Panc1 (cell line): ENCODE measurements at regions not wholly inside any gene's neighbourhood (a gene's known extent, or its start where the extent isn't known, plus 50 kb on each side); places are given as distances from the start of the nearest gene placed in this dataset.

Experiments used
- ATAC-seq: fragments of 200-7000 bp; cut with Tn5 transposase; 2 replicates; pipeline ENCODE4 v1.9.1; 2020; ENCODE audit warnings: mild to moderate bottlenecking, moderate library complexity
- BruUV-seq: library from RNA; stranded (reverse); fragments of 400-500 nt; replicated peaks from 2 replicates; lab custom pipeline; 2021; lab: Mats Ljungman, UMichigan
- CTCF ChIA-PET: fragments of 300-600 bp; sonication (Branson Sonifier 250); formaldehyde crosslinking; loops from one replicate; lab custom pipeline; 2022; ENCODE audit warnings: antibody characterized with exemption; lab: Charles Lee
- POLR2A ChIA-PET: fragments of 300-600 bp; sonication (Branson Sonifier 250); formaldehyde crosslinking; loops from one replicate; lab custom pipeline; 2022; ENCODE audit warnings: antibody characterized with exemption; lab: Charles Lee
- DNase-seq: peaks from one replicate; pipeline ENCODE4 v3.0.0-alpha.2; 2010; ENCODE audit warnings: low read depth, low spot score
- H3K27ac ChIP-seq: 2 replicates; pipeline ENCODE4 v1.5.1; 2011; ENCODE audit warnings: mild to moderate bottlenecking, low read length, inconsistent platforms
- H3K27me3 ChIP-seq: fragments of 200-500 bp; sonication (Bioruptor generic); 2 replicates; pipeline ENCODE4 v1.6.0; 2014; ENCODE audit warnings: low read length, inconsistent platforms; ENCODE audit not compliant: control insufficient read depth, insufficient read depth
- H3K36me3 ChIP-seq: fragments of 200-500 bp; sonication (Bioruptor generic); 2 replicates; pipeline ENCODE4 v1.5.1; 2014; ENCODE audit warnings: inconsistent platforms, mild to moderate bottlenecking, low read length, moderate library complexity; ENCODE audit not compliant: control insufficient read depth, insufficient read depth
- H3K4me1 ChIP-seq: 2 replicates; pipeline ENCODE4 v1.5.1; 2011; ENCODE audit warnings: inconsistent platforms, mild to moderate bottlenecking, low read length, moderate library complexity; ENCODE audit not compliant: control insufficient read depth, insufficient read depth
- H3K4me3 ChIP-seq, 2 experiments: 2 replicates each; pipeline ENCODE4 v1.5.1; 2011 to 2012; ENCODE audit warnings: low read depth in 2 of 2, low read length in 2 of 2, mild to moderate bottlenecking in 2 of 2, inconsistent platforms in 1 of 2, moderate library complexity in 1 of 2
- H3K9me3 ChIP-seq: fragments of 200-500 bp; sonication (Bioruptor generic); 2 replicates; pipeline ENCODE4 v1.5.1; 2014; ENCODE audit warnings: low read depth, mild to moderate bottlenecking, inconsistent platforms, low read length, moderate library complexity; ENCODE audit not compliant: control insufficient read depth, insufficient read depth
- CTCF ChIP-seq: fragments of 450-650 bp; IDR thresholded peaks from 2 replicates; pipeline ENCODE4 v1.5.1; 2017; ENCODE audit warnings: mild to moderate bottlenecking
- POLR2AphosphoS5 ChIP-seq: IDR thresholded peaks from 2 replicates; pipeline ENCODE4 v1.6.1; 2012; ENCODE audit warnings: mild to moderate bottlenecking, low read depth, low read length, moderate library complexity
- SIN3A ChIP-seq: IDR thresholded peaks from 2 replicates; pipeline ENCODE4 v1.6.1; 2012; ENCODE audit warnings: low read depth, mild to moderate bottlenecking, low read length, moderate library complexity, borderline replicate concordance; ENCODE audit not compliant: insufficient read depth
- TCF7L2 ChIP-seq: IDR thresholded peaks from 2 replicates; pipeline ENCODE4 v1.6.1; 2011; ENCODE audit warnings: mild to moderate bottlenecking, low read depth, low read length, inconsistent platforms
- in situ Hi-C: cut with HindIII; loops from 2 replicates; pipeline ENCODE4 v1.10.0; 2016; ENCODE audit warnings: low sequenced_read_pairs, low pct_unique_long_range_greater_than_20kb
- intact Hi-C: fragments of 100-400 bp; cut with micrococcal nuclease; formaldehyde crosslinking; loops from one replicate; pipeline ENCODE4 v1.10.0; 2022; ENCODE audit not compliant: unreplicated experiment
- TF ChIP-seq, protein P1 (sequence below), 2 experiments: IDR thresholded peaks; 2 replicates each; pipeline ENCODE4 v1.6.1; 2011 to 2012; ENCODE audit warnings: low read depth in 2 of 2, control low read depth in 1 of 2, low read length in 1 of 2, mild to moderate bottlenecking in 1 of 2, moderate library complexity in 1 of 2; ENCODE audit not compliant: insufficient read depth in 1 of 2

DNA sequence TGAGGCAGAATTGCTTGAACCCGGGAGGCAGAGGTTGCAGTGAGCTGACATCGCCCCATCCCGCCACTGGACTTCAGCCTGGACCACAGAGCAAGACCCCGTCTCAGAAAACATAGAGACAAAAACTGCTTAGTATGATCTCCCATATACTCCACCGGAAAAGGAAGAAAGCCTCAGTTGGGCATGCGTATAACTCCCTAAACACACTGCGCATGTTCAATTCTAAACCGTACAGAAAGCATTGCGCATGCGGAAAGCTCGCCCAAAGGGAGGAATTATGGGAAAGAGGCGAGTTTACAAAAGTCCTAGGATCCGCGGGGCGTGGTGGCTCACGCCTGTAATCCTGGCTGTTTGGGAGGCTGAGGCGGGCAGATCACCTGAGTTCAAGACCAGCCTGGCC is 312.7 kb upstream of the ERCC4 start:
- intact Hi-C loops: no loop called here
- no peaks in the 10 kb centered on the region for H3K9me3 ChIP-seq
- in situ Hi-C loops: no loop called here
- DNase-seq (no peak), ATAC-seq (no peak)
- CTCF ChIA-PET: no interaction called here
- H3K27me3 ChIP-seq: no peaks in the 10 kb centered on the region
- no peaks in the 10 kb centered on the region for H3K36me3 ChIP-seq
- POLR2A ChIA-PET: no interaction called here
- no peak overlapping the region for H3K27ac ChIP-seq
- H3K4me3 ChIP-seq: no peak overlapping the region
- no peak for TF ChIP-seq CTCF
- TF ChIP-seq SIN3A: no peak
- no peak for TF ChIP-seq TCF7L2
- TF ChIP-seq, protein P1, sequence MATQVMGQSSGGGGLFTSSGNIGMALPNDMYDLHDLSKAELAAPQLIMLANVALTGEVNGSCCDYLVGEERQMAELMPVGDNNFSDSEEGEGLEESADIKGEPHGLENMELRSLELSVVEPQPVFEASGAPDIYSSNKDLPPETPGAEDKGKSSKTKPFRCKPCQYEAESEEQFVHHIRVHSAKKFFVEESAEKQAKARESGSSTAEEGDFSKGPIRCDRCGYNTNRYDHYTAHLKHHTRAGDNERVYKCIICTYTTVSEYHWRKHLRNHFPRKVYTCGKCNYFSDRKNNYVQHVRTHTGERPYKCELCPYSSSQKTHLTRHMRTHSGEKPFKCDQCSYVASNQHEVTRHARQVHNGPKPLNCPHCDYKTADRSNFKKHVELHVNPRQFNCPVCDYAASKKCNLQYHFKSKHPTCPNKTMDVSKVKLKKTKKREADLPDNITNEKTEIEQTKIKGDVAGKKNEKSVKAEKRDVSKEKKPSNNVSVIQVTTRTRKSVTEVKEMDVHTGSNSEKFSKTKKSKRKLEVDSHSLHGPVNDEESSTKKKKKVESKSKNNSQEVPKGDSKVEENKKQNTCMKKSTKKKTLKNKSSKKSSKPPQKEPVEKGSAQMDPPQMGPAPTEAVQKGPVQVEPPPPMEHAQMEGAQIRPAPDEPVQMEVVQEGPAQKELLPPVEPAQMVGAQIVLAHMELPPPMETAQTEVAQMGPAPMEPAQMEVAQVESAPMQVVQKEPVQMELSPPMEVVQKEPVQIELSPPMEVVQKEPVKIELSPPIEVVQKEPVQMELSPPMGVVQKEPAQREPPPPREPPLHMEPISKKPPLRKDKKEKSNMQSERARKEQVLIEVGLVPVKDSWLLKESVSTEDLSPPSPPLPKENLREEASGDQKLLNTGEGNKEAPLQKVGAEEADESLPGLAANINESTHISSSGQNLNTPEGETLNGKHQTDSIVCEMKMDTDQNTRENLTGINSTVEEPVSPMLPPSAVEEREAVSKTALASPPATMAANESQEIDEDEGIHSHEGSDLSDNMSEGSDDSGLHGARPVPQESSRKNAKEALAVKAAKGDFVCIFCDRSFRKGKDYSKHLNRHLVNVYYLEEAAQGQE (IDR thresholded peaks at IDR 0.05; ENCODE audit: insufficient read depth in 1 of 2, low read depth in 2 of 2, low read length in 1 of 2): no peak
- TF ChIP-seq POLR2AphosphoS5: no peak
- BruUV-seq: no TSS peak
- H3K4me1 ChIP-seq: no peaks in the 10 kb centered on the region

- ChIA-PET POLR2A (no interaction called here), CTCF (no interaction called here)
- no TSS peak for BruUV-seq
- in situ Hi-C loops: no loop called here
- Histone ChIP-seq H3K27me3 (no peaks in the 10 kb centered on the region), H3K9me3 (no peaks in the 10 kb centered on the region), H3K27ac (no peak overlapping the region), H3K4me3 (no peak overlapping the region), H3K4me1 (no peaks in the 10 kb centered on the region), H3K36me3 (no peaks in the 10 kb centered on the region)
- TF ChIP-seq SIN3A (no peak), TCF7L2 (no peak), POLR2AphosphoS5 (no peak), CTCF (no peak)
- TF ChIP-seq, protein P1 (IDR thresholded peaks at IDR 0.05; ENCODE audit: insufficient read depth in 1 of 2, low read depth in 2 of 2, low read length in 1 of 2): no peak
- no peak for DNase-seq
- ATAC-seq: no peak
- intact Hi-C loops: no loop called here
Measured at GRCh38 chr16:13611596-13611995, 308.4 kb upstream of the ERCC4 start.
